ENCODE measurements at regions not wholly inside any gene's neighbourhood (a gene's known extent, or its start where the extent isn't known, plus 50 kb on each side); places are given as distances from the start of the nearest gene placed in this dataset.

DNA sequence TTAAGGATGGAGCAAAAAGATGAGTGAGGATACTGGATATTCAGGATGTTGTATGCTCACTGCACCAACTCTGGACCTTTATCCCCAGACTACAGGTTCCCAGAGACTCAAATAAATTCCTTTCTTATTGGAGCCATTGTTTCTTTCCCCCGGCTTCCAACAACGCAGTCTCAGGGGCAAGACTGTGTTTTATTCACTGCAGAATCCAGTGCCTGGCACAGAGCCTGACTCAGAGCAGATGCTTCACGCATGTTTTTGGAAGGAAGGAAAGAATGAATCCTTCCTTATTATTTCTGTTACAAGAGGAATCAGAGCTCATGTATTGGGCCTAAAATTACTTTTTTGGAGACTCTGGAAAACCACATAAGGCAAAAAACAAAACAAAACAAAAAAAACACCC, 96.0 kb upstream of the VGLL4 start:
- TF ChIP-seq, protein P1, sequence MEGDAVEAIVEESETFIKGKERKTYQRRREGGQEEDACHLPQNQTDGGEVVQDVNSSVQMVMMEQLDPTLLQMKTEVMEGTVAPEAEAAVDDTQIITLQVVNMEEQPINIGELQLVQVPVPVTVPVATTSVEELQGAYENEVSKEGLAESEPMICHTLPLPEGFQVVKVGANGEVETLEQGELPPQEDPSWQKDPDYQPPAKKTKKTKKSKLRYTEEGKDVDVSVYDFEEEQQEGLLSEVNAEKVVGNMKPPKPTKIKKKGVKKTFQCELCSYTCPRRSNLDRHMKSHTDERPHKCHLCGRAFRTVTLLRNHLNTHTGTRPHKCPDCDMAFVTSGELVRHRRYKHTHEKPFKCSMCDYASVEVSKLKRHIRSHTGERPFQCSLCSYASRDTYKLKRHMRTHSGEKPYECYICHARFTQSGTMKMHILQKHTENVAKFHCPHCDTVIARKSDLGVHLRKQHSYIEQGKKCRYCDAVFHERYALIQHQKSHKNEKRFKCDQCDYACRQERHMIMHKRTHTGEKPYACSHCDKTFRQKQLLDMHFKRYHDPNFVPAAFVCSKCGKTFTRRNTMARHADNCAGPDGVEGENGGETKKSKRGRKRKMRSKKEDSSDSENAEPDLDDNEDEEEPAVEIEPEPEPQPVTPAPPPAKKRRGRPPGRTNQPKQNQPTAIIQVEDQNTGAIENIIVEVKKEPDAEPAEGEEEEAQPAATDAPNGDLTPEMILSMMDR (IDR thresholded peaks at IDR 0.05), result no peak
- TF ChIP-seq POLR2A (IDR thresholded peaks at IDR 0.05) (no peak), POLR2AphosphoS5 (IDR thresholded peaks at IDR 0.05) (no peak)
